ENCODE measurements at regions not wholly inside any gene's neighbourhood (a gene's known extent, or its start where the extent isn't known, plus 50 kb on each side); places are given as distances from the start of the nearest gene placed in this dataset.

GRCh38 chr2:150417278-150417677 lies 70.2 kb downstream of the RND3 start:
- POLR2A ChIA-PET: no interaction called here
- no peaks in the 10 kb centered on the region for H3K4me1 ChIP-seq (replicated peaks in 1 of 2; ENCODE audit: control insufficient read depth in 2 of 2, insufficient read depth in 2 of 2, low read length in 2 of 2)
- no peak overlapping the region for H3K9ac ChIP-seq (ENCODE audit: insufficient read depth in 1 of 2, low read depth in 2 of 2, low read length in 2 of 2)
- H3K36me3 ChIP-seq (ENCODE audit: control insufficient read depth, insufficient read depth, low read length): no peaks in the 10 kb centered on the region
- H3K9me1 ChIP-seq (ENCODE audit: control insufficient read depth, insufficient read depth, low read length): no peaks in the 10 kb centered on the region
- WGBS (ENCODE audit: insufficient coverage, low coverage, missing lambda C conversion rate): 0% methylated on average over 3 of the region's 3 CpGs
- no peaks in the 10 kb centered on the region for H3K27me3 ChIP-seq (ENCODE audit: control insufficient read depth in 2 of 2, insufficient read depth in 2 of 2, low read length in 2 of 2)
- DNase-seq (ENCODE audit: extremely low read depth in 1 of 4, low spot score in 3 of 4) (no peak), FAIRE-seq (no peak), ATAC-seq (no peak)
- no peak overlapping the region for H2AFZ ChIP-seq (ENCODE audit: low read depth, low read length)
- CTCF ChIA-PET (ENCODE audit: low intra/inter-chr PET ratio): no interaction called here
- H3K4me3 ChIP-seq: no peak overlapping the region
- no TSS peak for BruUV-seq (replicated peaks)
- H4K20me1 ChIP-seq (replicated peaks; ENCODE audit: control insufficient read depth, insufficient read depth, low read length): no peaks in the 10 kb centered on the region
- H3K27ac ChIP-seq (ENCODE audit: extremely low read depth, low read depth, low read length): no peak overlapping the region
- no peak overlapping the region for H3K4me2 ChIP-seq (ENCODE audit: insufficient read depth, low read length)
- no peaks in the 10 kb centered on the region; the same call in 1 of the 2 replicates for H3K9me3 ChIP-seq (replicated peaks; ENCODE audit: control insufficient read depth, insufficient read depth, low read depth, low read length)
- intact Hi-C loops (cut with micrococcal nuclease) (no loop called here), in situ Hi-C loops (cut with MboI) (no loop called here)
- H3K79me2 ChIP-seq (ENCODE audit: control insufficient read depth, insufficient read depth, low read length): no peaks in the 10 kb centered on the region
- TF ChIP-seq, protein P1, sequence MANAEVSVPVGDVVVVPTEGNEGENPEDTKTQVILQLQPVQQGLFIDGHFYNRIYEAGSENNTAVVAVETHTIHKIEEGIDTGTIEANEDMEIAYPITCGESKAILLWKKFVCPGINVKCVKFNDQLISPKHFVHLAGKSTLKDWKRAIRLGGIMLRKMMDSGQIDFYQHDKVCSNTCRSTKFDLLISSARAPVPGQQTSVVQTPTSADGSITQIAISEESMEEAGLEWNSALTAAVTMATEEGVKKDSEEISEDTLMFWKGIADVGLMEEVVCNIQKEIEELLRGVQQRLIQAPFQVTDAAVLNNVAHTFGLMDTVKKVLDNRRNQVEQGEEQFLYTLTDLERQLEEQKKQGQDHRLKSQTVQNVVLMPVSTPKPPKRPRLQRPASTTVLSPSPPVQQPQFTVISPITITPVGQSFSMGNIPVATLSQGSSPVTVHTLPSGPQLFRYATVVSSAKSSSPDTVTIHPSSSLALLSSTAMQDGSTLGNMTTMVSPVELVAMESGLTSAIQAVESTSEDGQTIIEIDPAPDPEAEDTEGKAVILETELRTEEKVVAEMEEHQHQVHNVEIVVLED (CRISPR knock-in tag; IDR thresholded peaks at IDR 0.05): no peak
- TF ChIP-seq, protein P2, sequence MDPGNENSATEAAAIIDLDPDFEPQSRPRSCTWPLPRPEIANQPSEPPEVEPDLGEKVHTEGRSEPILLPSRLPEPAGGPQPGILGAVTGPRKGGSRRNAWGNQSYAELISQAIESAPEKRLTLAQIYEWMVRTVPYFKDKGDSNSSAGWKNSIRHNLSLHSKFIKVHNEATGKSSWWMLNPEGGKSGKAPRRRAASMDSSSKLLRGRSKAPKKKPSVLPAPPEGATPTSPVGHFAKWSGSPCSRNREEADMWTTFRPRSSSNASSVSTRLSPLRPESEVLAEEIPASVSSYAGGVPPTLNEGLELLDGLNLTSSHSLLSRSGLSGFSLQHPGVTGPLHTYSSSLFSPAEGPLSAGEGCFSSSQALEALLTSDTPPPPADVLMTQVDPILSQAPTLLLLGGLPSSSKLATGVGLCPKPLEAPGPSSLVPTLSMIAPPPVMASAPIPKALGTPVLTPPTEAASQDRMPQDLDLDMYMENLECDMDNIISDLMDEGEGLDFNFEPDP (CRISPR knock-in tag; IDR thresholded peaks at IDR 0.05): no peak
- TF ChIP-seq ZNF780A (CRISPR knock-in tag; IDR thresholded peaks at IDR 0.05) (no peak), E2F3 (CRISPR knock-in tag; IDR thresholded peaks at IDR 0.05) (no peak), FOXP1 (CRISPR knock-in tag; IDR thresholded peaks at IDR 0.05) (no peak), PBX2 (CRISPR knock-in tag; IDR thresholded peaks at IDR 0.05; ENCODE audit: low read depth) (no peak), PBX2 (tag; conservative IDR thresholded peaks at IDR 0.05; ENCODE audit: low read depth) (no peak)
- TF ChIP-seq, protein P3, sequence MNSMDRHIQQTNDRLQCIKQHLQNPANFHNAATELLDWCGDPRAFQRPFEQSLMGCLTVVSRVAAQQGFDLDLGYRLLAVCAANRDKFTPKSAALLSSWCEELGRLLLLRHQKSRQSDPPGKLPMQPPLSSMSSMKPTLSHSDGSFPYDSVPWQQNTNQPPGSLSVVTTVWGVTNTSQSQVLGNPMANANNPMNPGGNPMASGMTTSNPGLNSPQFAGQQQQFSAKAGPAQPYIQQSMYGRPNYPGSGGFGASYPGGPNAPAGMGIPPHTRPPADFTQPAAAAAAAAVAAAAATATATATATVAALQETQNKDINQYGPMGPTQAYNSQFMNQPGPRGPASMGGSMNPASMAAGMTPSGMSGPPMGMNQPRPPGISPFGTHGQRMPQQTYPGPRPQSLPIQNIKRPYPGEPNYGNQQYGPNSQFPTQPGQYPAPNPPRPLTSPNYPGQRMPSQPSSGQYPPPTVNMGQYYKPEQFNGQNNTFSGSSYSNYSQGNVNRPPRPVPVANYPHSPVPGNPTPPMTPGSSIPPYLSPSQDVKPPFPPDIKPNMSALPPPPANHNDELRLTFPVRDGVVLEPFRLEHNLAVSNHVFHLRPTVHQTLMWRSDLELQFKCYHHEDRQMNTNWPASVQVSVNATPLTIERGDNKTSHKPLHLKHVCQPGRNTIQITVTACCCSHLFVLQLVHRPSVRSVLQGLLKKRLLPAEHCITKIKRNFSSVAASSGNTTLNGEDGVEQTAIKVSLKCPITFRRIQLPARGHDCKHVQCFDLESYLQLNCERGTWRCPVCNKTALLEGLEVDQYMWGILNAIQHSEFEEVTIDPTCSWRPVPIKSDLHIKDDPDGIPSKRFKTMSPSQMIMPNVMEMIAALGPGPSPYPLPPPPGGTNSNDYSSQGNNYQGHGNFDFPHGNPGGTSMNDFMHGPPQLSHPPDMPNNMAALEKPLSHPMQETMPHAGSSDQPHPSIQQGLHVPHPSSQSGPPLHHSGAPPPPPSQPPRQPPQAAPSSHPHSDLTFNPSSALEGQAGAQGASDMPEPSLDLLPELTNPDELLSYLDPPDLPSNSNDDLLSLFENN (IDR thresholded peaks at IDR 0.05; ENCODE audit: low read depth in 2 of 2, low read length in 2 of 2): no peak
- TF ChIP-seq, protein P4, sequence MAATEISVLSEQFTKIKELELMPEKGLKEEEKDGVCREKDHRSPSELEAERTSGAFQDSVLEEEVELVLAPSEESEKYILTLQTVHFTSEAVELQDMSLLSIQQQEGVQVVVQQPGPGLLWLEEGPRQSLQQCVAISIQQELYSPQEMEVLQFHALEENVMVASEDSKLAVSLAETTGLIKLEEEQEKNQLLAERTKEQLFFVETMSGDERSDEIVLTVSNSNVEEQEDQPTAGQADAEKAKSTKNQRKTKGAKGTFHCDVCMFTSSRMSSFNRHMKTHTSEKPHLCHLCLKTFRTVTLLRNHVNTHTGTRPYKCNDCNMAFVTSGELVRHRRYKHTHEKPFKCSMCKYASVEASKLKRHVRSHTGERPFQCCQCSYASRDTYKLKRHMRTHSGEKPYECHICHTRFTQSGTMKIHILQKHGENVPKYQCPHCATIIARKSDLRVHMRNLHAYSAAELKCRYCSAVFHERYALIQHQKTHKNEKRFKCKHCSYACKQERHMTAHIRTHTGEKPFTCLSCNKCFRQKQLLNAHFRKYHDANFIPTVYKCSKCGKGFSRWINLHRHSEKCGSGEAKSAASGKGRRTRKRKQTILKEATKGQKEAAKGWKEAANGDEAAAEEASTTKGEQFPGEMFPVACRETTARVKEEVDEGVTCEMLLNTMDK (IDR thresholded peaks at IDR 0.05; ENCODE audit: borderline replicate concordance, insufficient read depth, low read depth, low read length, poor library complexity, severe bottlenecking): no peak

All from K562 (cell line).